IPS-NIHi11 (cell line): ENCODE measurements at regions not wholly inside any gene's neighbourhood (a gene's known extent, or its start where the extent isn't known, plus 50 kb on each side); places are given as distances from the start of the nearest gene placed in this dataset.
"Not testable (repeated sequence)": the region's sequence is repeated elsewhere in the genome, so short reads cannot be mapped to it uniquely, and the experiment has no call there.

Experiments used
- DNase-seq: peaks from one replicate; pipeline ENCODE4 v3.0.0; 2012; ENCODE audit warnings: mixed read lengths, low spot score

GRCh38 chr7:25454020-25454419 lies 225.7 kb upstream of the NPVF start:
- DNase-seq, result no peak

GRCh38 chr7:25454562-25455041 lies 226.3 kb upstream of the NPVF start:
- no peak for DNase-seq

GRCh38 chr7:25455683-25456251 lies 227.5 kb upstream of the NPVF start:
- DNase-seq, result no peak

- DNase-seq, result no peak
These were observed 228.3 kb upstream of the NPVF start for GRCh38 chr7:25456467-25457171.

GRCh38 chr7:25459057-25459456 lies 230.8 kb upstream of the NPVF start:
- no peak for DNase-seq

- no peak for DNase-seq
These were observed 232.1 kb upstream of the NPVF start for GRCh38 chr7:25460433-25460832.

GRCh38 chr7:25469669-25470068 lies 241.4 kb upstream of the NPVF start:
- DNase-seq, result no peak

GRCh38 chr7:25476863-25477499 lies 248.7 kb upstream of the NPVF start:
- DNase-seq, result no peak

- not testable (repeated sequence) for DNase-seq
These were observed 249.9 kb upstream of the NPVF start for GRCh38 chr7:25478221-25478620.

- no peak for DNase-seq
These were observed 250.6 kb upstream of the NPVF start for GRCh38 chr7:25478925-25479324.

- DNase-seq, result no peak
These were observed 253.6 kb upstream of the NPVF start for GRCh38 chr7:25481891-25482290.

GRCh38 chr7:25482631-25483030 lies 254.3 kb upstream of the NPVF start:
- no peak for DNase-seq

GRCh38 chr7:25485026-25485425 lies 256.7 kb upstream of the NPVF start:
- no peak for DNase-seq

GRCh38 chr7:25486656-25487055 lies 258.4 kb upstream of the NPVF start:
- no peak for DNase-seq

- DNase-seq, result no peak
These were observed 265.6 kb upstream of the NPVF start for GRCh38 chr7:25493805-25494366.

- no peak for DNase-seq
These were observed 266.6 kb upstream of the NPVF start for GRCh38 chr7:25494896-25495295.

- DNase-seq, result no peak
These were observed 267.3 kb upstream of the NPVF start for GRCh38 chr7:25495342-25496250.

- DNase-seq, result no peak
These were observed 268.4 kb upstream of the NPVF start for GRCh38 chr7:25496476-25497368.

GRCh38 chr7:25500393-25500921 lies 272.2 kb upstream of the NPVF start:
- no peak for DNase-seq

- DNase-seq, result no peak
These were observed 275.0 kb upstream of the NPVF start for GRCh38 chr7:25503306-25503705.
